ENCODE measurements at regions not wholly inside any gene's neighbourhood (a gene's known extent, or its start where the extent isn't known, plus 50 kb on each side); places are given as distances from the start of the nearest gene placed in this dataset.

DNA sequence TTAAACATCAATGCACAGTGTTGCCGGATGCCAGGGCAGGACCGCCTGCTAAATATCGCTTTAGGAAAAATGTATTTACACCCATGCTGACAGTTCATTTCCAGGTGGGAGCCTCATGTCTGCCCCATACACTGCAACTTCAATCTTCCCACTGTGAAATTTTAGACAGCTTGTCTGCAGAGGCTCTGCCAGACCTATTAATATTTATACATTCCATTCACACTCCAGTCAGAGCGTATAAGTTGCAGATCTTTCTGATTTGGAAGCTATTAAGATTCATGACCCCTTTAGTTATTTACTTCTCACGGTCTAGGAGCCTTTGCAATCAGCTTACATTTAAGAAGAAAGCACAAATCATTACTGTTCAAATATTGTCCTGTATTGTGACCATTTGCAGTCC lies 357.4 kb downstream of the ATP23 start:
- no peak for TF ChIP-seq POLR2AphosphoS5 (IDR thresholded peaks at IDR 0.05; ENCODE audit: low read depth, low read length)
- TF ChIP-seq, protein P1, sequence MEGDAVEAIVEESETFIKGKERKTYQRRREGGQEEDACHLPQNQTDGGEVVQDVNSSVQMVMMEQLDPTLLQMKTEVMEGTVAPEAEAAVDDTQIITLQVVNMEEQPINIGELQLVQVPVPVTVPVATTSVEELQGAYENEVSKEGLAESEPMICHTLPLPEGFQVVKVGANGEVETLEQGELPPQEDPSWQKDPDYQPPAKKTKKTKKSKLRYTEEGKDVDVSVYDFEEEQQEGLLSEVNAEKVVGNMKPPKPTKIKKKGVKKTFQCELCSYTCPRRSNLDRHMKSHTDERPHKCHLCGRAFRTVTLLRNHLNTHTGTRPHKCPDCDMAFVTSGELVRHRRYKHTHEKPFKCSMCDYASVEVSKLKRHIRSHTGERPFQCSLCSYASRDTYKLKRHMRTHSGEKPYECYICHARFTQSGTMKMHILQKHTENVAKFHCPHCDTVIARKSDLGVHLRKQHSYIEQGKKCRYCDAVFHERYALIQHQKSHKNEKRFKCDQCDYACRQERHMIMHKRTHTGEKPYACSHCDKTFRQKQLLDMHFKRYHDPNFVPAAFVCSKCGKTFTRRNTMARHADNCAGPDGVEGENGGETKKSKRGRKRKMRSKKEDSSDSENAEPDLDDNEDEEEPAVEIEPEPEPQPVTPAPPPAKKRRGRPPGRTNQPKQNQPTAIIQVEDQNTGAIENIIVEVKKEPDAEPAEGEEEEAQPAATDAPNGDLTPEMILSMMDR (IDR thresholded peaks at IDR 0.05): no peak

All from Panc1 (cell line).